NB4 (cell line): ENCODE measurements at regions not wholly inside any gene's neighbourhood (a gene's known extent, or its start where the extent isn't known, plus 50 kb on each side); places are given as distances from the start of the nearest gene placed in this dataset.

ENCODE experiments used
- MYC ChIP-seq: IDR thresholded peaks from 2 replicates; pipeline ENCODE4 v1.6.1; 2011; ENCODE audit warnings: low read depth, low read length
- POLR2A ChIP-seq: IDR thresholded peaks from 2 replicates; pipeline ENCODE4 v1.6.1; 2011; ENCODE audit warnings: mild to moderate bottlenecking; ENCODE audit not compliant: insufficient read length; ENCODE audit errors: extremely low read depth
- TF ChIP-seq, protein P1 (sequence below): IDR thresholded peaks from one replicate; pipeline ENCODE4 v1.5.1; 2012; ENCODE audit warnings: low read depth, low read length
- TF ChIP-seq, protein P2 (sequence below): IDR thresholded peaks from 2 replicates; pipeline ENCODE4 v1.6.1; 2011; ENCODE audit warnings: low read depth, low read length

DNA sequence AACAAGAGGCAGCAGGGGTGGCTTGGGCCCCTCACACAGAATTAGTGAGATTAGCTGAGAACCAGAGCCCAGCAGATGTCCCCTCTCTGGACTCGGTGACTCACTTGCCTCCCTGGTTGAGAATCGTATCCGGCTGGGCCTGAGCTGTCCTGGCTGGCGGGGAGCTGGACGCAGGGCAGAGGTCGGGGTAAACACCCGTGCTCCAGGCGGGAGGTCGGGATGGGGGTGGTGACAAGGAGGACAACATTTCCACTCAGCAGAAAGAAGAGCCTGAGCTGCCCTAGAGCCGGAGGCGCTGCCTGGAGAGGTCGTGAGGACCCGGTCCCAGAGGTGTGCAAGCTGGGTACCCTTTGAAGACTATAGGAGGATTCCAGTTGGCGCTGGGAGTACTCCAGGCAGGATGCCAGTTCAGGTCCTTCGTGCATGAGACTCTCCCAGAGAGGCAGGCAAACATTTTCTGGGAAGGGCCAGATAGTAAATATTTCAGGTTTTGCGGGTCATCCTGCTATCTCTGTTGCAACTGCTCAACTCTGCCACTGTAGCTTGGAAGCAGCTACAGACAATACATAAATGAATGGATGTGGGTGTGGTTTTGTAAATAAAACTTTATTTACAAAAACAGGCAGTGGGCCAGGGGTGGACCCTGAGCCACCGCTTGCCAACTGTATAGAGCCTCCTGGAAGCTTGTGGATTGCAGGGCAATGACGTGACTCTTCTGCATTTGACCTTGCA is 116.8 kb upstream of the WNT4 start:
- TF ChIP-seq, protein P1, sequence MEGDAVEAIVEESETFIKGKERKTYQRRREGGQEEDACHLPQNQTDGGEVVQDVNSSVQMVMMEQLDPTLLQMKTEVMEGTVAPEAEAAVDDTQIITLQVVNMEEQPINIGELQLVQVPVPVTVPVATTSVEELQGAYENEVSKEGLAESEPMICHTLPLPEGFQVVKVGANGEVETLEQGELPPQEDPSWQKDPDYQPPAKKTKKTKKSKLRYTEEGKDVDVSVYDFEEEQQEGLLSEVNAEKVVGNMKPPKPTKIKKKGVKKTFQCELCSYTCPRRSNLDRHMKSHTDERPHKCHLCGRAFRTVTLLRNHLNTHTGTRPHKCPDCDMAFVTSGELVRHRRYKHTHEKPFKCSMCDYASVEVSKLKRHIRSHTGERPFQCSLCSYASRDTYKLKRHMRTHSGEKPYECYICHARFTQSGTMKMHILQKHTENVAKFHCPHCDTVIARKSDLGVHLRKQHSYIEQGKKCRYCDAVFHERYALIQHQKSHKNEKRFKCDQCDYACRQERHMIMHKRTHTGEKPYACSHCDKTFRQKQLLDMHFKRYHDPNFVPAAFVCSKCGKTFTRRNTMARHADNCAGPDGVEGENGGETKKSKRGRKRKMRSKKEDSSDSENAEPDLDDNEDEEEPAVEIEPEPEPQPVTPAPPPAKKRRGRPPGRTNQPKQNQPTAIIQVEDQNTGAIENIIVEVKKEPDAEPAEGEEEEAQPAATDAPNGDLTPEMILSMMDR: no peak
- no peak for TF ChIP-seq POLR2A
- TF ChIP-seq MYC: no peak
- TF ChIP-seq, protein P2, sequence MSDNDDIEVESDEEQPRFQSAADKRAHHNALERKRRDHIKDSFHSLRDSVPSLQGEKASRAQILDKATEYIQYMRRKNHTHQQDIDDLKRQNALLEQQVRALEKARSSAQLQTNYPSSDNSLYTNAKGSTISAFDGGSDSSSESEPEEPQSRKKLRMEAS: no peak
